ENCODE measurements at regions not wholly inside any gene's neighbourhood (a gene's known extent, or its start where the extent isn't known, plus 50 kb on each side); places are given as distances from the start of the nearest gene placed in this dataset.

DNA sequence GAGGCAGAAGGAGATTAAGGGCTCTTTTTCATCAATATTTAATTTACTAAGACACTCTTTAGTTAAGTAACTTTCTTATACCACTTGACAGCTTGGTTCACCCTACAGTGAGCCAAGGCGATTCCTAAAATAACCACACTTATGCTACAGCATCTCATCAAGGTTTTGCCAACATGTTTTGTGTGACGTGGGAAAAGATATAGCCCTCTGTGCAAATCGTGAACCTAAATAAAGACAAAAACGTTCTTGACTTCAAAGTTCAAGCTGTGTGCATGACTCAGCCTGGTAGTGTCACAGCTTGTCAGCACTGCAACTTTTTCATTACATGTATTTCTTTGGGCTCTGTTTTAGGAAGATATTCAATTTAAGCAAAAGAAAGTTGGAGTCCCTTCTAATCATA, 297.0 kb upstream of the EPHA3 start:
- Histone ChIP-seq H3K4me1 (peaks cover 16% of the 10 kb centered on the region), H3K27me3 (no peaks in the 10 kb centered on the region), H3K36me3 (replicated peaks in 1 of 2; ENCODE audit: insufficient read depth in 1 of 2, low read depth in 2 of 2) (no peaks in the 10 kb centered on the region), H3K27ac (no peak overlapping the region), H3K4me3 (no peak overlapping the region), H3K9me3 (no peaks in the 10 kb centered on the region)
- WGBS, 2 donors, result 14 to 21% methylated on average over 4 of the region's 4 CpGs
- no peak for ATAC-seq
- no peak for TF ChIP-seq POLR2A (IDR thresholded peaks at IDR 0.05)
- TF ChIP-seq, protein P1, sequence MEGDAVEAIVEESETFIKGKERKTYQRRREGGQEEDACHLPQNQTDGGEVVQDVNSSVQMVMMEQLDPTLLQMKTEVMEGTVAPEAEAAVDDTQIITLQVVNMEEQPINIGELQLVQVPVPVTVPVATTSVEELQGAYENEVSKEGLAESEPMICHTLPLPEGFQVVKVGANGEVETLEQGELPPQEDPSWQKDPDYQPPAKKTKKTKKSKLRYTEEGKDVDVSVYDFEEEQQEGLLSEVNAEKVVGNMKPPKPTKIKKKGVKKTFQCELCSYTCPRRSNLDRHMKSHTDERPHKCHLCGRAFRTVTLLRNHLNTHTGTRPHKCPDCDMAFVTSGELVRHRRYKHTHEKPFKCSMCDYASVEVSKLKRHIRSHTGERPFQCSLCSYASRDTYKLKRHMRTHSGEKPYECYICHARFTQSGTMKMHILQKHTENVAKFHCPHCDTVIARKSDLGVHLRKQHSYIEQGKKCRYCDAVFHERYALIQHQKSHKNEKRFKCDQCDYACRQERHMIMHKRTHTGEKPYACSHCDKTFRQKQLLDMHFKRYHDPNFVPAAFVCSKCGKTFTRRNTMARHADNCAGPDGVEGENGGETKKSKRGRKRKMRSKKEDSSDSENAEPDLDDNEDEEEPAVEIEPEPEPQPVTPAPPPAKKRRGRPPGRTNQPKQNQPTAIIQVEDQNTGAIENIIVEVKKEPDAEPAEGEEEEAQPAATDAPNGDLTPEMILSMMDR (IDR thresholded peaks at IDR 0.05), result no peak
- intact Hi-C loops (cut with DNase I), result no loop called here
- DNase-seq, result no peak

DNA sequence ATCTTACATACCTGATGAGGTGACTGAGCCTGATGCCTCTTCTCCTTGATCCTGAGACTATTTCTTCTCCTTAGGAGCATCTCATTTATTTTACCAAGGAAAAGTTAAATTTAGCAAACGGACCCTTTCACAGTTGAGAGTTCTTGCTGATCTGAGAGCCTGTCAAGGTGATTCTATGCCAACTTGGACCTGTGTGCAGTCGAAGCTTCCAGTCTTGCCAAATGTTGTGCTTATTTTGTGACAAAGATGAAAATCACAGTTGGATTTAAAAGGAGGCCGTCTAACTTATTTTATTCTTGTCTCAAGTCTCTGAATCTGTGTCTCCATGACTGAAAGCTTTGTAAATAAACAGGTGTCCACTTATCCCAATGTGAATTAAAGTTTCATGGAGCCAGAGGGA, 296.3 kb upstream of the EPHA3 start:
- H3K9me3 ChIP-seq, result no peaks in the 10 kb centered on the region
- H3K36me3 ChIP-seq (replicated peaks in 1 of 2; ENCODE audit: insufficient read depth in 1 of 2, low read depth in 2 of 2), result no peaks in the 10 kb centered on the region
- TF ChIP-seq POLR2A (IDR thresholded peaks at IDR 0.05), result no peak
- TF ChIP-seq, protein P1 (IDR thresholded peaks at IDR 0.05), result no peak
- ATAC-seq (no peak), DNase-seq (no peak)
- H3K4me1 ChIP-seq, result peaks cover 16% of the 10 kb centered on the region
- intact Hi-C loops (cut with DNase I), result no loop called here
- H3K27ac ChIP-seq, result no peak overlapping the region
- no peaks in the 10 kb centered on the region for H3K27me3 ChIP-seq
- WGBS, 2 donors, result 33 to 36% methylated on average over 3 of the region's 3 CpGs
- H3K4me3 ChIP-seq, result no peak overlapping the region

DNA sequence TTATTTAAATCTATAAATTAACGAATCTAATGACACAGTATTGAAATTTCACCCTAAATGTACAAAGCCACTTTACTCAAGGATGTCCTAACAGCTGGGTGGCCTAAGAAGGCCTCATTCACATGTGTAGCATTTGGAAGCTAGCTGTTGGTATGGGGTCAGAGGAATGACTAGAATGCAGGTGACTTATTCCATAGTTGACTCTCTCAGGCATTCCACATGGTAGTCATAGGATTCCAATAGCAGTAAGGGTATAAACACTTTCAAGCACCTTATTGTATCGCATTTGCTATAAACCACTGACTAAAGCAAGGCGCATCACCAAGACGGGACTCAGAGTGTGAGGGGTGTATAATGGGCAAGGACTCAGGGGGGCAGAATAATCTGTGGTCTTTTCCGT, 294.8 kb upstream of the EPHA3 start:
- Histone ChIP-seq H3K27ac (no peak overlapping the region), H3K9me3 (no peaks in the 10 kb centered on the region), H3K36me3 (replicated peaks in 1 of 2; ENCODE audit: insufficient read depth in 1 of 2, low read depth in 2 of 2) (no peaks in the 10 kb centered on the region), H3K4me1 (peaks cover 16% of the 10 kb centered on the region), H3K27me3 (no peaks in the 10 kb centered on the region), H3K4me3 (no peak overlapping the region)
- ATAC-seq (no peak), DNase-seq (no peak)
- intact Hi-C loops (cut with DNase I), result no loop called here
- TF ChIP-seq, protein P1 (IDR thresholded peaks at IDR 0.05), result no peak
- no peak for TF ChIP-seq POLR2A (IDR thresholded peaks at IDR 0.05)
- WGBS, 2 donors, result 90 to 91% methylated on average over 5 of the region's 5 CpGs

DNA sequence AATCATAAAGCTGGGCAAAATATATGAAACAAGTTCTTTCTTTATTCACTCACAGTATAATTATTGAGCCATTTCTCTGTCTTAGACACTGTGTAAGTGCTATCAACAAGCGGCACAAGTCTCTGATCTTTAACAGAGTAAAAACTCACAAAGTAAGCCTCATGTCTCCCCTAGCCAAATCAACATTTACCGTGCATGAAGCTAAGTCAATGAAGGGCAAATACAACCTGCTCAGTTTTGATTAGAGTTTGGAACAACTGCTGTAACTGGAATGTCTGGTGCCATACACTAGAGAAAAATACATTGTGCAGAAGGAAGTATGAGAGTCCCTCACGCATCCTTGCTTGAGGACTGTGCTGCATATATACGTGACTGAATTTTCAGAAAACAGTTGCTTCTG, 291.0 kb upstream of the EPHA3 start:
- DNase-seq, result no peak
- Histone ChIP-seq H3K27ac (no peak overlapping the region), H3K4me1 (peaks cover 4% of the 10 kb centered on the region), H3K27me3 (no peaks in the 10 kb centered on the region), H3K4me3 (no peak overlapping the region), H3K9me3 (no peaks in the 10 kb centered on the region), H3K36me3 (replicated peaks in 1 of 2; ENCODE audit: insufficient read depth in 1 of 2, low read depth in 2 of 2) (no peaks in the 10 kb centered on the region)
- intact Hi-C loops (cut with DNase I), result no loop called here
- WGBS, 2 donors, result 47% methylated on average over 4 of the region's 4 CpGs
- TF ChIP-seq, protein P1 (IDR thresholded peaks at IDR 0.05), result no peak
- TF ChIP-seq POLR2A (IDR thresholded peaks at IDR 0.05), result no peak
- no peak for ATAC-seq

- ATAC-seq, result no peak
- Histone ChIP-seq H3K9me3 (no peaks in the 10 kb centered on the region), H3K27me3 (no peaks in the 10 kb centered on the region), H3K36me3 (replicated peaks in 1 of 2; ENCODE audit: insufficient read depth in 1 of 2, low read depth in 2 of 2) (no peaks in the 10 kb centered on the region), H3K4me1 (no peaks in the 10 kb centered on the region), H3K27ac (no peak overlapping the region), H3K4me3 (no peak overlapping the region)
- WGBS, 2 donors, result 83 to 93% methylated on average over 5 of the region's 5 CpGs
- no peak for DNase-seq
- TF ChIP-seq POLR2A (IDR thresholded peaks at IDR 0.05), result no peak
- TF ChIP-seq, protein P1 (IDR thresholded peaks at IDR 0.05), result no peak
- intact Hi-C loops (cut with DNase I), result no loop called here
These were observed 282.5 kb upstream of the EPHA3 start for GRCh38 chr3:88824666-88825564.
